CD4-positive, CD25-positive, alpha-beta regulatory T cell (primary cell): ENCODE measurements at regions not wholly inside any gene's neighbourhood (a gene's known extent, or its start where the extent isn't known, plus 50 kb on each side); places are given as distances from the start of the nearest gene placed in this dataset.
"Not testable (repeated sequence)": the region's sequence is repeated elsewhere in the genome, so short reads cannot be mapped to it uniquely, and the experiment has no call there.

ENCODE experiments used
- ATAC-seq, 2 donors: fragments of 150-1000 bp; cut with Tn5 transposase; one replicate each; pipeline ENCODE4 v1.10.0; 2021; ENCODE audit warnings: low read depth in 2 of 2, moderate number of reproducible peaks in 2 of 2, moderate library complexity in 1 of 2
- DNase-seq, 3 donors: peaks; one replicate each; pipeline versions ENCODE4 v3.0.0 to v3.0.0-alpha.2; 2012 to 2022; ENCODE audit warnings: mixed read lengths in 1 of 3
- H3K27ac ChIP-seq: one replicate; pipeline ENCODE4 v1.7.0; 2013; ENCODE audit warnings: mild to moderate bottlenecking, low read length; ENCODE audit not compliant: insufficient read depth, poor library complexity, severe bottlenecking
- H3K27me3 ChIP-seq: one replicate; pipeline ENCODE4 v1.7.0; 2013; ENCODE audit warnings: low read length; ENCODE audit not compliant: control insufficient read depth, insufficient read depth
- H3K36me3 ChIP-seq: one replicate; pipeline ENCODE4 v1.7.0; 2013; ENCODE audit warnings: mild to moderate bottlenecking, low read length, moderate library complexity; ENCODE audit not compliant: control insufficient read depth, insufficient read depth
- H3K4me1 ChIP-seq: 2 replicates; pipeline ENCODE4 v1.7.0; 2013; ENCODE audit warnings: mild to moderate bottlenecking, low read length; ENCODE audit not compliant: insufficient read depth, control insufficient read depth, poor library complexity, severe bottlenecking
- H3K4me3 ChIP-seq: one replicate; pipeline ENCODE4 v1.7.0; 2013; ENCODE audit warnings: low read depth, mild to moderate bottlenecking, low read length, moderate library complexity
- H3K9me3 ChIP-seq, 2 experiments: 1 replicate in 1 of 2; 2 replicates in 1 of 2; pipeline ENCODE4 v1.7.0; 2013; ENCODE audit warnings: low read length in 2 of 2, mild to moderate bottlenecking in 1 of 2, moderate library complexity in 1 of 2; ENCODE audit not compliant: control insufficient read depth in 2 of 2
- H3K27ac Mint-ChIP-seq, 3 donors: one replicate each; pipeline ENCODE4 v1.8.0; 2020 to 2022; ENCODE audit warnings: mild to moderate bottlenecking in 3 of 3, mixed read lengths in 3 of 3, moderate library complexity in 2 of 3
- H3K27me3 Mint-ChIP-seq: one replicate; pipeline ENCODE4 v1.8.0; 2022; ENCODE audit warnings: mild to moderate bottlenecking, mixed read lengths
- H3K36me3 Mint-ChIP-seq: one replicate; pipeline ENCODE4 v1.8.0; 2020; ENCODE audit warnings: mixed read lengths
- H3K4me1 Mint-ChIP-seq, 4 donors: one replicate each; pipeline ENCODE4 v1.8.0; 2020 to 2022; ENCODE audit warnings: mixed read lengths in 4 of 4, mild to moderate bottlenecking in 1 of 4
- H3K4me3 Mint-ChIP-seq, 4 donors: one replicate each; pipeline ENCODE4 v1.8.0; 2020 to 2022; ENCODE audit warnings: mild to moderate bottlenecking in 4 of 4, mixed read lengths in 4 of 4, moderate library complexity in 3 of 4
- H3K9me3 Mint-ChIP-seq, 7 donors: one replicate each; pipeline ENCODE4 v1.8.0; 2020 to 2022; ENCODE audit warnings: mixed read lengths in 7 of 7, mild to moderate bottlenecking in 3 of 7, moderate library complexity in 2 of 7

GRCh38 chr14:58748251-58748650, 110.5 kb downstream of the DACT1 start:
- not testable (repeated sequence) for DNase-seq

GRCh38 chr14:58749066-58749669, 111.4 kb downstream of the DACT1 start:
- no peak overlapping the region for H3K4me3 Mint-ChIP-seq
- ATAC-seq = peak in 1 of 2 donors; percentile 31

More at GRCh38 chr14:58748251-58748650, 110.5 kb downstream of the DACT1 start:
- H3K27ac Mint-ChIP-seq, H3K36me3 ChIP-seq, H3K27ac ChIP-seq, ATAC-seq, H3K4me3 ChIP-seq, H3K9me3 Mint-ChIP-seq, H3K4me3 Mint-ChIP-seq, H3K27me3 Mint-ChIP-seq, H3K27me3 ChIP-seq, H3K4me1 ChIP-seq, H3K4me1 Mint-ChIP-seq, H3K36me3 Mint-ChIP-seq, H3K9me3 ChIP-seq: not testable (repeated sequence)

GRCh38 chr14:58750321-58751269, 112.8 kb downstream of the DACT1 start:
- H3K9me3 Mint-ChIP-seq = peaks cover 0 to 2% (median 0%) of the 10 kb centered on the region in 7 donors
- H3K27ac ChIP-seq = no peak overlapping the region
- no peak overlapping the region for H3K4me3 Mint-ChIP-seq
- H3K4me1 Mint-ChIP-seq = peaks cover 0 to 6% (median 2%) of the 10 kb centered on the region in 4 donors
- no peaks in the 10 kb centered on the region for H3K27me3 ChIP-seq
- no peak for ATAC-seq
- H3K4me3 ChIP-seq = no peak overlapping the region
- H3K9me3 ChIP-seq = no peaks in the 10 kb centered on the region
- H3K27me3 Mint-ChIP-seq = peaks cover 14% of the 10 kb centered on the region
- no peak overlapping the region for H3K27ac Mint-ChIP-seq
- H3K4me1 ChIP-seq = no peaks in the 10 kb centered on the region
- DNase-seq = no peak
- H3K36me3 Mint-ChIP-seq = no peaks in the 10 kb centered on the region
- H3K36me3 ChIP-seq = no peaks in the 10 kb centered on the region

More at GRCh38 chr14:58749066-58749669, 111.4 kb downstream of the DACT1 start:
- H3K4me3 ChIP-seq = no peak overlapping the region
- DNase-seq = peak in 1 of 3 donors; percentile 9
- no peaks in the 10 kb centered on the region for H3K36me3 ChIP-seq
- H3K4me1 Mint-ChIP-seq = peaks cover 0 to 6% (median 2%) of the 10 kb centered on the region in 4 donors
- H3K4me1 ChIP-seq = no peaks in the 10 kb centered on the region
- no peak overlapping the region for H3K27ac Mint-ChIP-seq
- no peak overlapping the region for H3K27ac ChIP-seq
- H3K36me3 Mint-ChIP-seq = no peaks in the 10 kb centered on the region
- no peaks in the 10 kb centered on the region for H3K9me3 ChIP-seq
- no peaks in the 10 kb centered on the region for H3K27me3 ChIP-seq
- peaks cover 14% of the 10 kb centered on the region for H3K27me3 Mint-ChIP-seq
- H3K9me3 Mint-ChIP-seq = peaks cover 0 to 2% (median 0%) of the 10 kb centered on the region in 7 donors

GRCh38 chr14:58751788-58752187, 114.0 kb downstream of the DACT1 start:
- H3K27ac Mint-ChIP-seq = no peak overlapping the region
- H3K27me3 ChIP-seq = no peaks in the 10 kb centered on the region
- H3K4me3 ChIP-seq = no peak overlapping the region
- peaks cover 0 to 4% (median 0%) of the 10 kb centered on the region in 7 donors for H3K9me3 Mint-ChIP-seq
- no peak overlapping the region for H3K4me3 Mint-ChIP-seq
- no peaks in the 10 kb centered on the region for H3K4me1 ChIP-seq
- ATAC-seq = no peak
- H3K9me3 ChIP-seq = no peaks in the 10 kb centered on the region
- DNase-seq = no peak
- no peaks in the 10 kb centered on the region for H3K36me3 ChIP-seq
- H3K27ac ChIP-seq = no peak overlapping the region
- peaks cover 14% of the 10 kb centered on the region for H3K27me3 Mint-ChIP-seq
- no peaks in the 10 kb centered on the region for H3K36me3 Mint-ChIP-seq
- peaks cover 0 to 6% (median 2%) of the 10 kb centered on the region in 4 donors for H3K4me1 Mint-ChIP-seq

GRCh38 chr14:58752289-58752688, 114.5 kb downstream of the DACT1 start:
- DNase-seq = no peak
- Mint-ChIP-seq H3K27me3 (peaks cover 14% of the 10 kb centered on the region), H3K27ac (no peak overlapping the region), H3K4me3 (no peak overlapping the region), H3K4me1 (peaks cover 0 to 6% (median 2%) of the 10 kb centered on the region in 4 donors), H3K9me3 (peaks cover 0 to 4% (median 0%) of the 10 kb centered on the region in 7 donors), H3K36me3 (no peaks in the 10 kb centered on the region)
- Histone ChIP-seq H3K27me3 (no peaks in the 10 kb centered on the region), H3K27ac (no peak overlapping the region), H3K4me1 (no peaks in the 10 kb centered on the region), H3K36me3 (no peaks in the 10 kb centered on the region), H3K9me3 (no peaks in the 10 kb centered on the region), H3K4me3 (no peak overlapping the region)
- ATAC-seq = no peak

GRCh38 chr14:58752771-58753201, 115.0 kb downstream of the DACT1 start:
- no peak overlapping the region for H3K4me3 ChIP-seq
- H3K4me1 ChIP-seq = no peaks in the 10 kb centered on the region
- no peak overlapping the region for H3K4me3 Mint-ChIP-seq
- no peak for DNase-seq
- peaks cover 14% of the 10 kb centered on the region for H3K27me3 Mint-ChIP-seq
- no peaks in the 10 kb centered on the region for H3K27me3 ChIP-seq
- no peak for ATAC-seq
- peaks cover 0 to 4% (median 0%) of the 10 kb centered on the region in 7 donors for H3K9me3 Mint-ChIP-seq
- peaks cover 0 to 6% (median 2%) of the 10 kb centered on the region in 4 donors for H3K4me1 Mint-ChIP-seq
- no peak overlapping the region for H3K27ac ChIP-seq
- H3K9me3 ChIP-seq = no peaks in the 10 kb centered on the region
- no peak overlapping the region for H3K27ac Mint-ChIP-seq
- no peaks in the 10 kb centered on the region for H3K36me3 ChIP-seq
- H3K36me3 Mint-ChIP-seq = no peaks in the 10 kb centered on the region

GRCh38 chr14:58755031-58755925, 117.5 kb downstream of the DACT1 start:
- H3K4me1 Mint-ChIP-seq = no peaks in the 10 kb centered on the region
- H3K4me3 Mint-ChIP-seq = no peak overlapping the region
- no peak for ATAC-seq

More at GRCh38 chr14:58755031-58755925, 117.5 kb downstream of the DACT1 start:
- H3K27ac Mint-ChIP-seq = peak overlapping the region in 1 of 3 donors; percentile 42
- peaks cover 16% of the 10 kb centered on the region for H3K27me3 Mint-ChIP-seq
- no peaks in the 10 kb centered on the region for H3K36me3 Mint-ChIP-seq
- peaks cover 0 to 4% (median 0%) of the 10 kb centered on the region in 7 donors for H3K9me3 Mint-ChIP-seq
- H3K4me3 ChIP-seq = no peak overlapping the region
- H3K27ac ChIP-seq = no peak overlapping the region
- no peak for DNase-seq
- no peaks in the 10 kb centered on the region for H3K36me3 ChIP-seq
- no peaks in the 10 kb centered on the region for H3K4me1 ChIP-seq
- no peaks in the 10 kb centered on the region for H3K27me3 ChIP-seq
- H3K9me3 ChIP-seq = no peaks in the 10 kb centered on the region
